NCI-H2107 (cell line): ENCODE measurements at regions not wholly inside any gene's neighbourhood (a gene's known extent, or its start where the extent isn't known, plus 50 kb on each side); places are given as distances from the start of the nearest gene placed in this dataset.

Experiments used
- DNase-seq: peaks from one replicate; lab custom pipeline; 2025; lab: John Stamatoyannopoulos, UW

DNA sequence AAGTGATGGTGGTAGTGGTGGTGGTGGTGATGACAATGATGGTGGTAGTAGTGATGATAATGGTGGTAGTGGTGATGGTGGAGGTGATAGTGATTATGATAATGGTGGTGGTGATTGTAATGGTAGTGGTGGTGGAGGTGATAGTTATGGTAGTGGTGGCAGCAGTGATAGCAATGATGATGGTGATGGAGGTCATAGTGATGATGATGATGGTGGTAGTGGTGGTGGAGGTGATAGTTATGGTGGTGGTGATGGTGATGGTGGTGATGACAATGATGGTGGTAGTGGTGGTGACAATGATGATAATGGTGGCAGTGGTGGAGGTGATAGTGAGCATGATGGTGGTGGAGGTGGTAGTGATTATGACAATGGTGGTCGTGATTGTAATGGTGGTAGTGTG, 191.7 kb upstream of the RNF32 start:
- no peak for DNase-seq

DNA sequence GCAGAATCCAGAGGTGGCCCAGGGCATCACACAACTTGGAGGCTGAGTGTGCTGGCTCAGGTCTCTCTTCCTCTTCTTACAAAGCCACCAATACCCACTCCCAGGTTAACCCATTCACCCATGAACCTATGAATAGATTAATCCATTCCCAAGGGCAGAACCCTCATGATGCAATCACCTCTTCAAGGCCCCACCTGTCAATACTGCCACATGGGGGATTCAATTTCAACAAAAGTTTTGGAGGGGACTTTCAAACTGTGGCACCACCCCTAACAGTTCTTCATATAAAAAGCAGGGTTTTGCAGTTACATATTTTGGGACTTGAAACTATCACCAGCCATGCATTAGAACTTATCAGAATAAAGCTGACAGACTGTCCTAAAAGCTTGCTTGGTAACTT, 193.6 kb upstream of the RNF32 start:
- no peak for DNase-seq

DNA sequence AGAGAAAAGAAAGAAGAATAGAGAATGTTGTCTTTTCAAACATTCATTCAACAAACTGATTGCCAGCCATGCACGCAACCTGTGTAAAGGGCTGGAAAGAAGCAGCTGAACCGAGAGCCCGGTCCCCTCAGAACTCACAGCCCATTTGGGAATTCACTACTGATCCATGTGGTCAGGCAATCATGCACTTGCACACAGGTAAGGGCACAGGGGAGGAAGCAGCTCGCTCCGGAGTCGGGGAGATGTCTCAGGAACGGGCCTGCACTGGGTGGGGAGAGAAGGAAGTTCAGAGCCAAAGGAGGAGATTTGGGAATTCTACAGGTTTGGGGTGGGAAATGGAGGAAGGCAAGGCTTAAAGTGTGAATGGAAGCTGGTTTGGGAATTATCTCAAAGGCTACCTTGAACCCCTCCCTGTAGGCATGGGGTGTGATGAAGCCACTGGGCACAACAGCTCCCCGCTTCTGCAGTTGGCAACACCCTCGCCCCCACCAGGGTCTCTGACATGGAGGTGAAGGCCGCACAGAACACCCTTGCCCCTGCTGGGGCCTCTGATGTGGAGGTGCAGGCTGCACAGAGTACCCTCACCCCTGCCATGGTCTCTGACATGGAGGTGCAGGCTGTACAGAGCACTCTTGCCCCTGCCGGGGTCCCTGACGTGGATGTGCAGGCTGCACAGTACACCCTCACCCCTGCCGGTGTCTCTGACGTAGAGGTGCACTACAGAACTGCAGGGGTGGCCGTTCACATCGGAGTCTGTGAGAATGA, 194.4 kb upstream of the RNF32 start:
- DNase-seq, result no peak

DNA sequence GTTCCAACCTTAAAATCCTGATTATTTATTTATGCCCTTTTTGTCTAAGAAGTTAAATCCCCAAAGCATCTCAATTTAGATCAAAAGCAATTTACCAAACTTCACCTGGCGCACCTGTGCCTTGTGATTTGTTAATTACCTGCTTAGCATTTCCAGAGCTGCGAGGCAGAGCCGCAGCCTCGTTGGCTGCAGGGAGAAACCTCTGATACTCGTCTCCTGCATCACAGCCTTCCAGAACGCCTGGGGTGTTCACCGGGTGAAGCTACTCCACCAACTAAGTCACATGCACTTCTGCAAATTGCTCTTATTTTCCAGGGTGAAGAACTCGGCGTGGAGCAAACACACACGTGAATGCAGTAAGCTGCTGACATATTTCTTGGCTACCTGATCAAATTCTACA, 198.1 kb upstream of the RNF32 start:
- no peak for DNase-seq

DNA sequence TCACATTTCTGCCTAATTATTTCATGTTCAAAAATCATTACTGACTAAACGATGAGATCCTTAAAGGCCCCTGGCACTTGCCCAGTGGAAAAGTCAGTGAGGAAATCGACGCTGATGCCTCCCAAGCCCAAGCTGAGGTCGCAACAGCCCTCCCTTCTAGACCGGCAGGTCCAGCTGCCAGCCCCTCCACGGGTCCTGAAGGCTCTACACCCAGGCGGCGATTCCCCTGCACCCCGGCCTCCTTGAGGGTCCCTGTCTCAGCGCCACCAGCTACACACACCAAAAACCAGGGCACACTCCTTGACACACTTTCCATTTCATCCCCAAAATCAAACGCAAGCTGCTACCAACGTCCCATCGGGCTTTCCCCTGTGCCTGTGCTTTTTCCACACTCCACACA, 200.1 kb upstream of the RNF32 start:
- no peak for DNase-seq

DNA sequence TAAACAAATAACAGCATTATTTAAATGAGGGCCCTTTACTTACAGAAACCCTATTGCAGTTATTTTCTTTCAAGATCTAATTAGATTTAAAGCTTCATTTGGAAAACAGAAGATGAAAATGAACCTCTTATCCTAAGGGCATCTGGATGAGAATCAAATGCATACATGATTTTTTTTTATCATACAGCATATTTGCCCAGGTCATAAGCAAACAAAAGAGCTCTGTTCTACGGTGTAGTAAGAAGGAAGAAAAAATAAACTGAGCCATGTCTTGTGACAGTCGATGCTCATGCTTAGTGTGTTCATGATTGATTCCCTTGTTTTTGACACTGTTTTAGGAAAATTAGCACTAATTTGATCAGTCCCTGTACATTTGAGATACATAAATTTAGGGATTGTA, 202.6 kb upstream of the RNF32 start:
- DNase-seq, result no peak

DNA sequence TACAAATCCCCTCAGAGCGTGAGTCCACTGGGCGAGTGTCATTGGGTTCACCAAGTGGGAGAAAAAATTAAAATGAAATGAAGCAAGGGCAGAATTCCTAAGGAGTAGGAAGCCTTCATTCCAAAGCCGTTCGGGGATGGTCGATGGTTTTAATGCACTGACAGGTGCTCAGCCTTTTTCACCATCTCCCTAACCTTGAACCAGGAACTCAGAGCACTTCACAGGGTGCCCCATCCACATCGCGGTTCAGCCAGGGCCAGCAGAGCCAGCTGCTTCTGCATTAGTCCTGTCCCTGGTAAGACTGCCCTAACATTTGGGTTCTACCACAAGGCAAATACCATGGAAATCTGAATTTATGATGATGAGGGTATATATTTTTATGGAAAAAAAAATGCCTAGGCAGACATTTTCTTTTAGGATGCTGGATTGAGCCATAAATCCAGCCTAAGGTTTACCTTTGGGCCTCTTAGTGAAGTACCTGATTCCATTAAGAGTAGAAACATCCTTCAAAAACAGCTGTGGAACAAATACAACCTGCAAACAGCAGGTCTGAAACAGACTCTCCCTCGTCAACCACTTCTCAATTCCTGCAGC, 203.5 kb upstream of the RNF32 start:
- no peak for DNase-seq

DNA sequence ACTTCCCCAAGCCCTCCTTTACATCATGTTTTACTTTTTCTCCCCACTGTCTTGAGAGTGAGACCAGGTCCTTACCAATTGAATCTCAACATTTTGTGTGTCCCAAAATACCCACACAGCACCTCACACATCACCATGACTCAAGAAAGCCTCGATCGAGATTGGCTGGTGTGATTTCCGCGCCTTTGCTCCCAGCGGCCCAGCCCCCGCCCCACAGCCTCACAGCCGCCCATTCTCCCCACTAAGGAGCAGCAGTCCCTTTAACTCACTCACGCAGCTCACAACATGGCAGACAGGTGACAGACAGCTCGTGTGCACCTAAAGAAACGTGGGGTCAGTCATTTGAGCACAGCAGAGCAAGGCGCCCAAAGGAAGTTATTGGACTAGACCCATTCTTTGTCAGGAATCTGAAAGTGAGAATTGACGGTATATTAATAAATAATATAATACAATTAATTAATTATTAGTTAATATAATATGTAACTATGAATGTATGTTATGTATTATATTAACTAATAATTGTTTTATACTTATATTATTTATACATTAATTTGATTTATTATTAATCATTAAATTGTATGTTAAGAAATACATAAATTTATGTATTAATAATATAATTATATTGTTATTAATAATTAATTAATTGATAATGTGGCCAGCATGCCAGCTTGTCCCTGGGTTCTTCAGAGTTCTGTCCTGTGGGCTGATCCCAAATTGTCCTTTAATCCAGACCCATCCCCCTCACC, 204.9 kb upstream of the RNF32 start:
- DNase-seq, result no peak

DNA sequence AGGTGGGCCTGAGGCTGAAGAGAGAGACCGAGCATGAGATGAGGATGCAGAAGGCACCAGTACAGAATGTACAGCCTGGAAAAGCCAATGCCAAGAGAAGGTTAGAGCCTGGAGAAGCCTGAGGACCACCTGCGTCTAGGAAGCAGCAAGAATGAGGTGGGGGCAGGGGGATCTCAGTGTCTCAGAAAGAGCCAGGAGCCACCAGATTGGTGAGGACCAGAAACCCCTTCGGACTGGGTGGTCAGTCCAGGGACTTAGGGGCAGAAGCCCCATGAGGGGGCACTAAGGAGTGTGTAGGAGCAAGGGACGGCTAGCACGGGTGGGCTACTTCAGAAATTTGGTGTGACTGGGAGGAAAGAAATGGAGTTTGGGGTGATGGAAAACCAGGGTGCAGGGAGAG, 205.9 kb upstream of the RNF32 start:
- no peak for DNase-seq

DNA sequence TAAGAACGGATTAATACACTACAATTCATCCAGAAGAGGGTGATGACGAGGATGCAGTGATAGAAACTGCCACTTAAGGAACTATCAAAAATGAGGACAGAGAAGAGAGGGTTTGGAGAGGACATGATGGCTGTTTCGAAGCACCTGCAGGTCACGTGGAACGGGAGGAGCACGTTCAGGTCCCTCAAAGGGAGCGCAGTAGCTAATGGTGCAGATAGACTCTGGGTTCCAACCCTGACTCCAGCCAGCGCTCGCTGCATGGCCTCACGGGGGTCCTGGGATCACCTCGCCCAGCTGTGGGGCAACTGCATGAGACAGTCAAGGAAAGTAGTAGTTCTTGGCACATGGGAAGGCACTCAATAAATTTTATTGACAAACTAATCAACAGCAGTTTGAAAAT, 208.6 kb upstream of the RNF32 start:
- no peak for DNase-seq

DNA sequence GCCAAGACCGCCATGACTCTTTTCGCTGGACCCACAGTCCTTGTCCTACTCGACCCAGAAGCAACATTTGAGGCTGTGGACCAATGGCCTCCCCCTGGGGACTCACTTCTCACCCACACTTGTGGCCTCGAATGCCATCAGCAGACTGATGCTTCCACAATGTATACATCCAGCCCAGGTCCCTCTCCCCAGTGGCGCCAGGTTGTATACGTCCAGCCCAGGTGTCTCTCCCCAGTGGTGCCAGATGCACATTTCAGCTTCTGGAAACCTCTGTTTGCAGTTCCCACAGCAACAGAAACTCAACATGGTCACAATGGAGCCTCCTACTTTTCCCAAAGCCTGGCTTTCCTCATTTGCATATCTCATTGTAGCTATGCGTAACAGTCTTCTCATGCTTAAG, 210.5 kb upstream of the RNF32 start:
- no peak for DNase-seq

DNA sequence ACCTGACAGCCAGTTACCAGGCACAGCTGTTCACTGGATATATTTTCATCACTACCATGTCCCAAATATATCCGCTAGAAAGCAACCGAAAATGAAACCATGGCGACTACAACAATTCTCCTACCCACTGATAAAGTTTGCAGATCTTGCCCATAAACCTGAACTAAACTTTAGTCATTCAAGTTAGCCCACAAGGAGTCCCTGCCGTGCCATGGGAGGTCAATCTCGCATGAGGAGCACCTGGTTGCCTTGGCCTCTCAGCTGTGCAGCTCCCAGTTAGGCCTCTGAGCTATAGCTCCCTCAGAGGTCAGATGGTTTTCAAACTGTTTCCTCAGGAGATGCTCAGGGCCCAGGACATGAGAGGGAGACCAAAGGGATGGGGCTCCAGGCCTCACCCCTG, 211.1 kb upstream of the RNF32 start:
- DNase-seq, result no peak

DNA sequence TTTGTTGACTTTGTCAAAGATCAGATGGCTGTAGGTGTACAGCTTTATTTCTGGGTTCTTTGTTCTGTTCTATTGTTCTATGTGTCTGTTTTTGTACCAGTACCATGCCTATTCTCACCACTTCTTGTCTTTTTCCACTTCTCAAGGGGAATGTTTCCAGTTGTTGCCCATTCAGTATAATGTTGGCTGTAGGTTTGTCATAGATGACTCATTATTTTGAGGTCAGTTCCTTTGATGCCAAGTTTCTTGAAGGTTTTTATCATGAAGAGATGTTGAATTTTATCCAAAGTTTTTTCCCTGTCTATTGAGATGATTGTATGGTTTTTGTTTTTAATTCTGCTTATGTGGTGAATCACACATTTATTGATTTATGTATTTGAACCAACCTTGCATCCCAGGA, 216.7 kb upstream of the RNF32 start:
- DNase-seq, result no peak

DNA sequence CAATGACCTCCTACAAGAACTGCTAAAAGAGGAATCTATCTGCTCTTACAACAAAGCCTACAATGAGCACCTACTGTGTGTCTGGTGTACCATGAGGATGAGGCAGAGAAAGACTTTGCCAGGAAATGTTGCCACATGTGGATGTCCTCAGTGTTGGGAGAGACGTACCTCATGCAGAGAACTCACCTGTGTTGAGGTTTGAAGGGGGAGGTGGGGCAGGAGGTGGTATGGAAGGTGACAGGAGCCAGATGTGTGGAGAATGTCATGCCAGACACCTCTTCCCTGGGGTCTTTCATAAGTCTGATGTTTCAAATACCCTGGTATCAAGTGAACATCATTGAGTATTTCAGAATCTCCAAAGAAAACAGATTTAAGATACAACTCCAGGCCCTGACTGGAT, 220.1 kb upstream of the RNF32 start:
- DNase-seq, result no peak

DNA sequence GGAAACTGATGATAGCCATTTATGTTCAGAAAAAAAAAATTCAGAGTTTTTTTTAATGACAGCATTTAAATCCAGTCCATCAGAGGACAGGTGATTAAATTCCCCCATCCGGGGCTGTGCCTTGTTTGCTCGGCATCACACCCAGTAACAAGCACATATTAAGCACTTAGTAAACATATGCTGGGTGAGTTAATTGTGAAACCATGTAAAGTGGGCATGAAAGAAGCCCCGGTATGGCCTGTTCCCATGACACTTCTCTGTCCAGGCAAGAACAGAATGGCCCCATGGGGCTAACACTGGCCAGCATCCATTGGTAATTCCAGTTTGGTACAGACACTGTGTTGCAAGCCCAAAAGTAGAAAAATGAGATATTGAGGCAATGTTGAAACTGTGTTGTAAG, 220.8 kb upstream of the RNF32 start:
- DNase-seq, result no peak

DNA sequence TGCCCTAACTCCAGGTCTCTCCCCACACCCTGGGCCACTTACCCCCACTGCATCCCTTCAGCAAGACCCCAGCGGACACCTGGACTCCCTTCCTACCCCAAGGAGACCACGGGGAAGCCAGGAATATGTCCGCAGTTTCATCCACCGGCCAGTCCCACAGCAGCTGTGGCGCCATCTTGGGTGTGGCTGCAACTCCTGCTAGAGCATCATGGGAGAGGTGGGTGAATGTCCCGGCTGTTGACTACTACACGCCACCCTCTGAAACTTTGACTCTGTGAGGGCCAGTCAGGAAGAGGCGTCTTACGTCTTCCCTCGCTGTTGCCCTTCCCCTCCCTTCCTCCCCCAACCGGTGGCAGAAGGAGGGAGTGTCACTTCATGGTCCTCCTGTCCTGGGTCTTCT, 238.3 kb upstream of the RNF32 start:
- no peak for DNase-seq

DNA sequence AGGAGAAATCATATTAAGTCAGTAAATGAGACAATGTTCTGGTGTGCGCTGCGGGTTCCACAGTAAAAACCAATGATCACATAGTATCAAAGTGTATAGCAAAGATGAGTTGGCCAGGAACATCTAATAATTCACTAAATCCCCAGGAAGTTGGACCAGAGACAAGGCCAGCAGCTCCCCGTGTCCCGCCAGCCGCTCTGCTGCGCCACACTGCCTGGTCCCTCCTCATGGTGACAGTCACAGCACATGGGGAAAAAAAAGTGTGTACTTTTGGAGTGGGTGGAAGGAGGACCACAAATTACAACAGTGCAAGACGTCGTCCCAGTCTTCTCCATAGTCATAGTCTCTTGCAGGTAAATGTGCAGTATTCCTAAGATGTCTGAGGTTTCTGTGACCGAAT, 239.0 kb upstream of the RNF32 start:
- no peak for DNase-seq

DNA sequence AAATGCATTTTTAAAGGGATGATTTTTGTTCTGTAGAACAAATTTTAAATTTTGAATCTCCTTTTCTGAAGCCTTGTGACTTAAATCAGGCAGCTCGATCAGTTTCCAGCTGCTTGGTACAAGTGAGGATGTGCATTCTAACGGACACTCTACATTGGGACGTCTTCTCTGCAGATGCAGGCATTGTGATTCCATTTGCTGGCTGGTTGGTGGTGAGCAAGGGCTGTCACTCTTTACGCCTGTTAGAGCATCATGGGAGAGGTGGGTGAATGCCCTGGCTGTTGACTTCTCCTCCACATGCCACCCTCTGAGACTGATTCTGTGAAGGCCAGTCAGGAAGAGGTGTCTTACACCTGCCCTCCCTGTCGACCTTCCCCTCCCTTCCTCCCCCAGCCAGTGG, 240.5 kb upstream of the RNF32 start:
- DNase-seq, result no peak

DNA sequence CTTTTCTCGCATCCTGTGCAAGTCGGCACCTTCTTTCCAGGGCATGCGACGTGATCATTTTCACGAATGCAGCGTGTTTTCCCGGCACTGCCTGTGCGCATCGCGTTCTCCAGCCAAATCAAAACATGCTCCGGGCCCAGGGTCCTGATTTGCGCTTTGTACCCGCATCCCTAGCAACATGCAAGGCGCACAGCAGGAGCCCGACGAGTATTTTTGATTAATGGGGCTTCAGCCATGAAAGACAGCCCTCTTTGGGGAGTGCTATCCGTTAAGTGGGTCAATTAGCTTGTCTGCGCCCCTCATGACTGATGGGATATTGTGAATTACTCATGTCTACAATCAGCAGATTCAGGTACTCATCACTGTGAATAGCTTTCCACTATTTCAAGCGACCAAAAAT, 243.3 kb upstream of the RNF32 start:
- no peak for DNase-seq

DNA sequence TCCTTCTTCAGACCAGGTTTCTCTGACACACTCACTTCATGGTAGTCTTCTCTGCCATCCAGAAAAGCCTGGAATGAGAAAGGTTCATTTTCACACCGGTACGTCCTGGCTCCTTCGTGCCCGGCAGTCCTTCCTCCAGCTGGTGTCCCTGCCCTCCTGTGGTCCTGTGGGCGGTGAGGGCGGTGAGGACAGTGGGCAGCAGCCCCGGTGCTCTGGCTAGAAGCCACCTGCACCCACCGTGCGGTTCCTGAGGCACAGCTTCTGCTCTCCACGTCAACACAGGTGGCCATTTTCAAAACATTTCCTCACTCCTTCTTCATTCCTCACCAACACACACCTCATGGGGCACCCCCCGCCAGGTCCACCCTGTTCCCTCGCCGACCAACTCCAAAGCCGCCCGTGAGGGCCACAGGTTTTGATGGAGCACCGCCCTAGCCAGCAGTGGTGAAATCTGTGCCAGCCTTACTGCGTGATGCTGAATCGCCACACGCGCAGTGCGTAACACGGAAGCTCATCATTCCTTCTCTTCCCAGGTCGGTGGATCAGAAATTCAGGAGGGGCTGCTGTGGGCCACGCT, 251.4 kb upstream of the RNF32 start:
- no peak for DNase-seq

DNA sequence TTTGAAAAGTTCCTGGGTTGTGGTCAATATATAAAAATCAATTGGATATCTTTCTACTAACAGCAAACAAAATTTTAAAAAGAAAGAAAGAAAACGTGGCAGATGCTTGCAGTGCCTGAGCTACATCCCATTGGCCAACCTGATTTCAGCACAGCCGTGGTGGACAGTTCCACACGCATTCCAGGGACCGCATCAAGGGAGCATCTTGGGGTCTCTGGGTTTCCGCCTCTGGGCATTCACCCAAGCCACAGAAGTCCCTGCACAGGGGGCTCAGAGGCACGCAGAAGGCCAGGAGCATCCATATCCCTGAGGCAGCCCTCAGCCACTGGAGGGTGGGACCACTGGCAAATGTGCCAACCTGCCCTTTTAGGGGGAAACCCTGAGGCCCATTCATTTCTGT, 254.5 kb upstream of the RNF32 start:
- no peak for DNase-seq

DNA sequence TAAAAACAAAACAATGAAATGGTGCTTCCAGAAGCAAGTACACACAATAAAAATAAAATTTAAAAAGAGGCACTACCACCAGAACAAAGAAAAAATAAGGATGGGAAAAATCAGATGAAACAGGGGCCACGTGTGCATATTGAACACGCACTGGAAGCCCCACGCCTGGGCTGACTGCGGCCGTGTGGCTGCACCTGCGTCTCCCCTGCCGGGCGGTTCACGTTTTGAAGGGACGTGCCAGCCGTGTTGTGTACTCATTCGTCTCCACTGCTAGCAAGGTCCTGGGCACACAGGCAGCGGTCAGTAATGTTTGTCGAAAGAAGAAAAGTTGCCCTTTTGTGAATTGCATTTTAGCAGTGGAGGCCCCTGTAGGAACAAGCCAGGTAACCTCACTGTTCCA, 255.9 kb upstream of the RNF32 start:
- no peak for DNase-seq

DNA sequence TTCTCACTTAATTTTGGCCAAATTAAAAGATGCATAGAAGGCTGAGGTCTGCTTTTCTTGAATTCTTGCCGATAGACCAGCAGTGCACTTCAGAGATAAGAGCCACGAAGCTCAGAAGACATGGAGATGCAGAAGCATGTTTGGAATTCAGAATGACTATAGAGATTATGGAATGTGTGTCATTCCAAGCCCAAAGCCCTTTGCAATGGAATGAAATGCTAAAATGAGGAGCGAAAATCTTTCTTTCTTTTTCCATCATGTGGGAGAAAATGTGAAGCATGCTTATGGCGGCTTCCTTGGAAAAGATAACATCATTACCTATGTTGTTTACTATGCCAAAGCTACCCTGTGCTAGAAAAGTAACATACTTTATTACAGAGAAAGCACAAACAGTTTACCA, 257.0 kb upstream of the RNF32 start:
- DNase-seq, result no peak
